ENCODE measurements at regions not wholly inside any gene's neighbourhood (a gene's known extent, or its start where the extent isn't known, plus 50 kb on each side); places are given as distances from the start of the nearest gene placed in this dataset.

- intact Hi-C loops (cut with DNase I; ENCODE audit: low total_unique reads): no loop called here
- H3K27me3 ChIP-seq: no peaks in the 10 kb centered on the region
- 71 to 80% methylated on average over 5 of the region's 5 CpGs for WGBS, 2 donors
- H3K4me3 ChIP-seq: no peak overlapping the region
- H3K36me3 ChIP-seq (ENCODE audit: low read depth, missing control alignments): no peaks in the 10 kb centered on the region
- H3K4me1 ChIP-seq: no peaks in the 10 kb centered on the region
- no peak overlapping the region for H3K27ac ChIP-seq
- peak in 1 of 3 experiments; percentile 9 for TF ChIP-seq CTCF (IDR thresholded peaks at IDR 0.05)
- no peak for TF ChIP-seq POLR2A (IDR thresholded peaks at IDR 0.05)
- peak; percentile 26 for DNase-seq
- H3K9me3 ChIP-seq: no peaks in the 10 kb centered on the region
These were observed 448.2 kb downstream of the GADD45G start for GRCh38 chr9:90053027-90053426.

- Histone ChIP-seq H3K4me1 (no peaks in the 10 kb centered on the region), H3K4me3 (no peak overlapping the region), H3K27ac (no peak overlapping the region), H3K36me3 (ENCODE audit: low read depth, missing control alignments) (no peaks in the 10 kb centered on the region), H3K9me3 (no peaks in the 10 kb centered on the region), H3K27me3 (no peaks in the 10 kb centered on the region)
- intact Hi-C loops (cut with DNase I; ENCODE audit: low total_unique reads): no loop called here
- TF ChIP-seq CTCF (IDR thresholded peaks at IDR 0.05) (no peak), POLR2A (IDR thresholded peaks at IDR 0.05) (no peak)
- no peak for DNase-seq
These were observed 450.0 kb downstream of the GADD45G start for GRCh38 chr9:90054810-90055209.

GRCh38 chr9:90055226-90055625 is 450.4 kb downstream of the GADD45G start:
- 79 to 93% methylated on average over 3 of the region's 3 CpGs for WGBS, 2 donors
- no peaks in the 10 kb centered on the region for H3K27me3 ChIP-seq
- no peak for TF ChIP-seq POLR2A (IDR thresholded peaks at IDR 0.05)
- DNase-seq: no peak
- H3K9me3 ChIP-seq: no peaks in the 10 kb centered on the region
- H3K27ac ChIP-seq: no peak overlapping the region
- intact Hi-C loops (cut with DNase I; ENCODE audit: low total_unique reads): no loop called here
- H3K4me1 ChIP-seq: no peaks in the 10 kb centered on the region
- H3K4me3 ChIP-seq: no peak overlapping the region
- H3K36me3 ChIP-seq (ENCODE audit: low read depth, missing control alignments): no peaks in the 10 kb centered on the region

GRCh38 chr9:90057361-90057760 is 452.5 kb downstream of the GADD45G start:
- Histone ChIP-seq H3K4me3 (no peak overlapping the region), H3K4me1 (no peaks in the 10 kb centered on the region), H3K27ac (no peak overlapping the region), H3K9me3 (no peaks in the 10 kb centered on the region), H3K36me3 (ENCODE audit: low read depth, missing control alignments) (no peaks in the 10 kb centered on the region), H3K27me3 (no peaks in the 10 kb centered on the region)
- 78 to 92% methylated on average over 3 of the region's 3 CpGs for WGBS, 2 donors
- TF ChIP-seq POLR2A (IDR thresholded peaks at IDR 0.05) (no peak), CTCF (IDR thresholded peaks at IDR 0.05) (no peak)
- intact Hi-C loops (cut with DNase I; ENCODE audit: low total_unique reads): no loop called here
- no peak for DNase-seq

GRCh38 chr9:90058182-90058763 is 453.5 kb downstream of the GADD45G start:
- intact Hi-C loops (cut with DNase I; ENCODE audit: low total_unique reads): no loop called here
- no peaks in the 10 kb centered on the region for H3K4me1 ChIP-seq
- 82 to 85% methylated on average over 6 of the region's 6 CpGs for WGBS, 2 donors
- no peak overlapping the region for H3K27ac ChIP-seq
- TF ChIP-seq POLR2A (IDR thresholded peaks at IDR 0.05) (no peak), CTCF (IDR thresholded peaks at IDR 0.05) (no peak)
- no peaks in the 10 kb centered on the region for H3K9me3 ChIP-seq
- no peak overlapping the region for H3K4me3 ChIP-seq
- no peaks in the 10 kb centered on the region for H3K27me3 ChIP-seq
- no peaks in the 10 kb centered on the region for H3K36me3 ChIP-seq (ENCODE audit: low read depth, missing control alignments)
- DNase-seq: no peak

Measured in testis (tissue), 2 donors.